Thymus (tissue), 11 donors: ENCODE measurements at regions not wholly inside any gene's neighbourhood (a gene's known extent, or its start where the extent isn't known, plus 50 kb on each side); places are given as distances from the start of the nearest gene placed in this dataset.
"Not testable (repeated sequence)": the region's sequence is repeated elsewhere in the genome, so short reads cannot be mapped to it uniquely, and the experiment has no call there.

Source experiments
- DNase-seq, 9 donors: peaks; one replicate each; pipeline ENCODE4 v3.0.0-alpha.2; 2013; ENCODE audit warnings: low spot score in 9 of 9, low read depth in 6 of 9, missing footprints in 1 of 9
- H3K27ac ChIP-seq, 2 donors: one replicate each; pipeline ENCODE4 v1.5.1; 2013; ENCODE audit warnings: control low read depth in 1 of 2, low read depth in 1 of 2, low read length in 1 of 2, mild to moderate bottlenecking in 1 of 2, moderate library complexity in 1 of 2
- H3K27me3 ChIP-seq, 2 donors: one replicate each; pipeline ENCODE4 v1.5.1; 2013; ENCODE audit warnings: low read length in 1 of 2; ENCODE audit not compliant: control insufficient read depth in 2 of 2, insufficient read depth in 1 of 2
- H3K36me3 ChIP-seq, 2 donors: one replicate each; pipeline ENCODE4 v1.5.1; 2013; ENCODE audit warnings: low read length in 1 of 2, mild to moderate bottlenecking in 1 of 2, moderate library complexity in 1 of 2; ENCODE audit not compliant: control insufficient read depth in 2 of 2, insufficient read depth in 2 of 2
- H3K4me1 ChIP-seq, 2 donors: one replicate each; pipeline ENCODE4 v1.5.1; 2013; ENCODE audit warnings: low read length in 2 of 2; ENCODE audit not compliant: control insufficient read depth in 2 of 2, insufficient read depth in 2 of 2
- H3K4me3 ChIP-seq, 2 donors: one replicate each; pipeline ENCODE4 v1.5.1; 2013; ENCODE audit warnings: low read length in 2 of 2, control low read depth in 1 of 2, mild to moderate bottlenecking in 1 of 2
- H3K9me3 ChIP-seq, 2 donors: one replicate each; pipeline ENCODE4 v1.5.1; 2013; ENCODE audit warnings: low read length in 1 of 2, mild to moderate bottlenecking in 1 of 2; ENCODE audit not compliant: control insufficient read depth in 2 of 2, insufficient read depth in 1 of 2
- WGBS: extraction: QIAGEN DNeasy Blood & Tissue Kit; methylation state at CpG from one replicate; pipeline ENCODE4 v1.1.7; 2013; 5-methylcytosine and 5-hydroxymethylcytosine counted together
- donor health status: healthy.

DNA sequence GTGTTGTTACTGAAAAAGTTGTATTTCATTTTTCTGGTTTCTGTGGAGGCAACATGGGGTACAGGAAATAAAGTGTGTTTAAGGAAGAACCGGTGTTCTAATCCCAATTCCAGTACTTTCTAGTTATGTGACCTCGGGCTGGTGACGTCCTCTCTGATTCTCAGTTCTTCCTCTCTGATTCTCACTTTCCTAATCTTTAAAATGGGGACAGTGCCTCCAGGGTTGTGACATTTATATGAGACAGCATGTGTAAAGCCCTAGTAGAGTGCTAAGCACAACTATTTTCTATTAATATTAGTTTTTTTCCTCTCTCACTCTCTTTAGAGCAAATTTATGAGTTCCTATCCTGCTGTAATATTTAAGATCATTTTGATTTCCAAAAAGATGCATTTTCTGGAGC lies 50.9 kb upstream of the PTPDC1 start:
- Histone ChIP-seq H3K27ac (no peak overlapping the region), H3K9me3 (no peaks in the 10 kb centered on the region), H3K36me3 (no peaks in the 10 kb centered on the region), H3K4me1 (peaks cover 6 to 7% of the 10 kb centered on the region in 2 donors), H3K4me3 (no peak overlapping the region), H3K27me3 (peaks cover 5% of the 10 kb centered on the region in 2 donors)
- 97% methylated on average over 3 of the region's 3 CpGs for WGBS
- DNase-seq: no peak

DNA sequence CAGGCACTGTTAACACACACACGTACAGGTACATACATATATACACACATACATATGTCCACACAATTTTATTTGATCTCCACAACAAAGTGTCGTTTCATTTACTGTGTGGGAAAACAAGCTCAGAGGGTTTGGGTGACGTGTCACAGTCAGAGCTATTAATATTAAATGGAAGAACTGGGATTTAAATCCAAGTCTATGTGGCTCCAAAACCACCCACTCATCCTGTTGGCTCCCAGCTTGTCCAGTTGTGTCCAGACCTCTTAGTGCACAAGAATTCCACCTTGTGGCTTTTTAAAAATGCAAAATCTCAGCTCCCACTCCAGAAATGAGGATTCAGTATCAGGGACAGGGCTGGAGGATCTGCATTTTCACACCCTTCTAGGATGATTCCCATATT lies 52.3 kb upstream of the PTPDC1 start:
- Histone ChIP-seq H3K27ac (no peak overlapping the region), H3K4me1 (peaks cover 6 to 7% of the 10 kb centered on the region in 2 donors), H3K27me3 (peaks cover 5% of the 10 kb centered on the region in 2 donors), H3K36me3 (no peaks in the 10 kb centered on the region), H3K4me3 (no peak overlapping the region), H3K9me3 (no peaks in the 10 kb centered on the region)
- no peak for DNase-seq
- 96% methylated on average over 3 of the region's 3 CpGs for WGBS

DNA sequence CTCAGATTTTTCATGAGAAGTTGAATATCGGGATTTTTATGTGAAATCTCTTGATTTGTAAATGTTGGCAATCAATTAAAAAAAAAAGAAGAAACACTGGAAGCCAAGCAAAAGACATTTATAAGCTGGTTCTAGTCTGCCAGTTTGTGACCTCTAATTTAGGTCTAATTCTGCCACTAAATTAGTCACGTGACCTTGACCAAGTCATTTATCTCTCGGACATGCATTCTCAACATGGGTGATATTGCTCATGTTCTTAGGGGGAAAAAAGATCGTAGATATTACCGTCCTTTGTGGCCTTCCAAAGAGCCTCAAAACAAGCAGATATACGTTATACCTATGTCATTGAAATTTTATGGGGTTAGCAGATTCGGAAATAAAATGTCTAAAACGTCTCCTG lies 52.9 kb upstream of the PTPDC1 start:
- DNase-seq: no peak

GRCh38 chr9:94030318-94031179 lies 53.7 kb upstream of the PTPDC1 start:
- peaks cover 5% of the 10 kb centered on the region in 2 donors for H3K27me3 ChIP-seq
- H3K4me1 ChIP-seq: peaks cover 6 to 7% of the 10 kb centered on the region in 2 donors
- peak overlapping the region in 1 of 2 donors; percentile 37 for H3K27ac ChIP-seq
- under 1% methylated on average over 97 of the region's 97 CpGs for WGBS
- H3K4me3 ChIP-seq: peak overlapping the region; percentile 70 to 77
- peaks cover 0 to 4% of the 10 kb centered on the region in 2 donors for H3K9me3 ChIP-seq
- no peaks in the 10 kb centered on the region for H3K36me3 ChIP-seq
- peak; percentile 45 to 89 (median 72) for DNase-seq

More for the DNA sequence above, 52.9 kb upstream of the PTPDC1 start:
- peaks cover 6 to 7% of the 10 kb centered on the region in 2 donors for H3K4me1 ChIP-seq
- H3K9me3 ChIP-seq: no peaks in the 10 kb centered on the region
- H3K4me3 ChIP-seq: peak overlapping the region; percentile 70 to 77
- no peaks in the 10 kb centered on the region for H3K36me3 ChIP-seq
- 89% methylated on average over 8 of the region's 8 CpGs for WGBS
- H3K27me3 ChIP-seq: peaks cover 5% of the 10 kb centered on the region in 2 donors
- no peak overlapping the region for H3K27ac ChIP-seq

GRCh38 chr9:94029932-94030317 lies 54.3 kb upstream of the PTPDC1 start:
- DNase-seq: no peak
- H3K4me1 ChIP-seq: peaks cover 6 to 7% of the 10 kb centered on the region in 2 donors
- 38% methylated on average over 6 of the region's 6 CpGs for WGBS

GRCh38 chr9:94026816-94027215 lies 57.4 kb upstream of the PTPDC1 start:
- Histone ChIP-seq H3K4me3 (no peak overlapping the region), H3K9me3 (peaks cover 0 to 4% of the 10 kb centered on the region in 2 donors), H3K27me3 (peaks cover 5% of the 10 kb centered on the region in 2 donors), H3K4me1 (peaks cover 6 to 7% of the 10 kb centered on the region in 2 donors), H3K36me3 (no peaks in the 10 kb centered on the region), H3K27ac (no peak overlapping the region)
- DNase-seq: no peak

More at GRCh38 chr9:94029932-94030317, 54.3 kb upstream of the PTPDC1 start:
- Histone ChIP-seq H3K4me3 (peak overlapping the region; percentile 70 to 77), H3K27me3 (peaks cover 5% of the 10 kb centered on the region in 2 donors), H3K27ac (no peak overlapping the region), H3K9me3 (peaks cover 0 to 4% of the 10 kb centered on the region in 2 donors), H3K36me3 (no peaks in the 10 kb centered on the region)

DNA sequence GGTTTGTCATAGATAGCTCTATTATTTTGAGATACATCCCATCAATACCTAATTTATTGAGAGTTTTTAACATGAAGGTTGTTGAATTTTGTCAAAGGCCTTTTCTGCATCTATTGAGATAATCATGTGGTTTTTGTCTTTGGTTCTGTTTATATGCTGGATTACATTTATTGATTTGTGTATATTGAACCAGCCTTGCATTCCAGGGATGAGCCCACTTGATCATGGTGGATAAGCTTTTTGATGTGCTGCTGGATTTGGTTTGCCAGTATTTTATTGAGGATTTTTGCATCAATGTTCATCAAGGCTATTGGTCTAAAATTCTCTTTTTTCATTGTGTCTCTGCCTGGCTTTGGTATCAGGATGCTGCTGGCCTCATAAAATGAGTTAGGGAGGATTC lies 61.8 kb upstream of the PTPDC1 start:
- not testable (repeated sequence) for H3K27me3 ChIP-seq, H3K36me3 ChIP-seq, H3K4me1 ChIP-seq, H3K9me3 ChIP-seq, H3K4me3 ChIP-seq, H3K27ac ChIP-seq, DNase-seq

DNA sequence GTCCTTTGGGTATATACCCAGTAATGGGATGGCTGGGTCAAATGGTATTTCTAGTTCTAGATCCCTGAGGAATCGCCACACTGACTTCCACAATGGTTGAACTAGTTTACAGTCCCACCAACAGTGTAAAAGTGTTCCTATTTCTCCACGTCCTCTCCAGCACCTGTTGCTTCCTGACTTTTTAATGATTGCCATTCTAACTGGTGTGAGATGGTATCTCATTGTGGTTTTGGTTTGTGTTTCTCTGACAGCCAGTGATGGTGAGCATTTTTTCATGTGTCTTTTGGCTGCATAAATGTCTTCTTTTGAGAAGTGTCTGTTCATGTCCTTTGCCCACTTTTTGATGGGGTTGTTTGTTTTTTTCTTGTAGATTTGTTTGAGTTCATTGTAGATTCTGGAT lies 63.4 kb upstream of the PTPDC1 start:
- no CpG with 5 or more reads among the region's 2 CpGs for WGBS
- DNase-seq: not testable (repeated sequence)

GRCh38 chr9:94018628-94019027 lies 63.5 kb upstream of the BARX1 start:
- WGBS: 68% methylated on average over 2 of the region's 2 CpGs
- no peak for DNase-seq

More for the DNA sequence above, 63.4 kb upstream of the PTPDC1 start:
- H3K36me3 ChIP-seq, H3K27me3 ChIP-seq, H3K27ac ChIP-seq, H3K4me3 ChIP-seq, H3K9me3 ChIP-seq, H3K4me1 ChIP-seq: not testable (repeated sequence)

More at GRCh38 chr9:94018628-94019027, 63.5 kb upstream of the BARX1 start:
- no peaks in the 10 kb centered on the region for H3K4me1 ChIP-seq
- H3K9me3 ChIP-seq: no peaks in the 10 kb centered on the region
- H3K27me3 ChIP-seq: no peaks in the 10 kb centered on the region
- no peak overlapping the region for H3K4me3 ChIP-seq
- no peaks in the 10 kb centered on the region for H3K36me3 ChIP-seq
- no peak overlapping the region for H3K27ac ChIP-seq
